CD14-positive monocyte (primary cell): ENCODE measurements at regions not wholly inside any gene's neighbourhood (a gene's known extent, or its start where the extent isn't known, plus 50 kb on each side); places are given as distances from the start of the nearest gene placed in this dataset.

Source experiments
- DNase-seq, 3 donors: peaks; one replicate each; pipeline ENCODE4 v3.0.0-alpha.2; 2011 to 2022
- H2AFZ ChIP-seq: 2 replicates; pipeline ENCODE4 v1.6.0; 2012; ENCODE audit warnings: mild to moderate bottlenecking, low read depth, low read length, inconsistent platforms; ENCODE audit not compliant: insufficient read depth, poor library complexity, severe bottlenecking
- H3K27ac ChIP-seq, 2 donors: 1 replicate in 1 of 2; 2 replicates in 1 of 2; pipeline ENCODE4 v1.5.1; 2012 to 2013; ENCODE audit warnings: low read length in 2 of 2, control low read depth in 1 of 2, inconsistent platforms in 1 of 2, low read depth in 1 of 2, mild to moderate bottlenecking in 1 of 2
- H3K27me3 ChIP-seq, 2 donors: one replicate each; pipeline versions ENCODE4 v1.6.0 to v1.6.1; 2011 to 2013; ENCODE audit warnings: low read length in 2 of 2; ENCODE audit not compliant: control insufficient read depth in 2 of 2, insufficient read depth in 2 of 2
- H3K36me3 ChIP-seq, 2 donors: replicated peaks in 1 of 2; 1 replicate in 1 of 2; 2 replicates in 1 of 2; pipeline versions ENCODE4 v1.5.1 to v1.6.1; 2012 to 2013; ENCODE audit warnings: low read length in 2 of 2, control low read depth in 1 of 2, inconsistent platforms in 1 of 2, mild to moderate bottlenecking in 1 of 2; ENCODE audit not compliant: insufficient read depth in 2 of 2, control insufficient read depth in 1 of 2
- H3K4me1 ChIP-seq, 2 donors: 1 replicate in 1 of 2; 2 replicates in 1 of 2; pipeline versions ENCODE4 v1.5.1 to v1.6.1; 2012 to 2013; ENCODE audit warnings: low read length in 2 of 2, control low read depth in 1 of 2, inconsistent platforms in 1 of 2, mild to moderate bottlenecking in 1 of 2, moderate library complexity in 1 of 2; ENCODE audit not compliant: insufficient read depth in 2 of 2, control insufficient read depth in 1 of 2
- H3K4me2 ChIP-seq: replicated peaks from 2 replicates; pipeline ENCODE3; 2012; ENCODE audit warnings: low read length, moderate library complexity, mild to moderate bottlenecking; ENCODE audit not compliant: poor library complexity, severe bottlenecking; ENCODE audit errors: extremely low read depth
- H3K4me3 ChIP-seq, 3 experiments: fragments of 200-600 bp in 1 of 3; sonication (generic) in 1 of 3; replicated peaks in 1 of 3; 1 replicate in 2 of 3; 2 replicates in 1 of 3; pipeline ENCODE4 v1.5.1; 2011 to 2013; ENCODE audit warnings: low read length in 3 of 3, mild to moderate bottlenecking in 3 of 3, control low read depth in 2 of 3, low read depth in 2 of 3, inconsistent platforms in 1 of 3, moderate library complexity in 1 of 3
- H3K79me2 ChIP-seq: 2 replicates; pipeline ENCODE4 v1.6.0; 2012; ENCODE audit warnings: mild to moderate bottlenecking, control low read depth, inconsistent platforms, low read length, moderate library complexity; ENCODE audit not compliant: insufficient read depth
- H3K9ac ChIP-seq: 2 replicates; pipeline ENCODE4 v1.6.0; 2017; ENCODE audit warnings: low read length, mild to moderate bottlenecking; ENCODE audit not compliant: insufficient read depth, poor library complexity, severe bottlenecking
- H3K9me3 ChIP-seq, 2 donors: replicated peaks in 1 of 2; 1 replicate in 1 of 2; 2 replicates in 1 of 2; pipeline versions ENCODE4 v1.5.1 to v1.6.1; 2012 to 2013; ENCODE audit warnings: low read length in 2 of 2, control low read depth in 1 of 2; ENCODE audit not compliant: control insufficient read depth in 1 of 2, insufficient read depth in 1 of 2
- H4K20me1 ChIP-seq: 2 replicates; pipeline ENCODE4 v1.6.0; 2012; ENCODE audit warnings: mild to moderate bottlenecking, low read length, control low read depth, moderate library complexity; ENCODE audit not compliant: insufficient read depth
- H3K27ac Mint-ChIP-seq, 7 donors: one replicate each; pipeline ENCODE4 v1.8.0; 2020; ENCODE audit warnings: mild to moderate bottlenecking in 7 of 7, mixed read lengths in 7 of 7, moderate library complexity in 6 of 7, inconsistent platforms in 2 of 7
- H3K27me3 Mint-ChIP-seq, 3 donors: one replicate each; pipeline ENCODE4 v1.8.0; 2021 to 2022; ENCODE audit warnings: low read depth in 3 of 3, mild to moderate bottlenecking in 3 of 3, mixed read lengths in 3 of 3, moderate library complexity in 3 of 3, inconsistent platforms in 1 of 3
- H3K36me3 Mint-ChIP-seq, 2 donors: one replicate each; pipeline ENCODE4 v1.8.0; 2020; ENCODE audit warnings: mixed read lengths in 2 of 2, inconsistent platforms in 1 of 2, mild to moderate bottlenecking in 1 of 2
- H3K4me1 Mint-ChIP-seq: one replicate; pipeline ENCODE4 v1.8.0; 2020; ENCODE audit warnings: mild to moderate bottlenecking, mixed read lengths
- H3K4me3 Mint-ChIP-seq, 2 donors: one replicate each; pipeline ENCODE4 v1.8.0; 2020; ENCODE audit warnings: mild to moderate bottlenecking in 2 of 2, mixed read lengths in 2 of 2, moderate library complexity in 1 of 2
- H3K9me3 Mint-ChIP-seq, 7 donors: one replicate each; pipeline ENCODE4 v1.8.0; 2020 to 2022; ENCODE audit warnings: mixed read lengths in 7 of 7, mild to moderate bottlenecking in 6 of 7, moderate library complexity in 6 of 7, inconsistent platforms in 2 of 7
- CTCF ChIP-seq: fragments of 200-600 bp; IDR thresholded peaks from one replicate; pipeline ENCODE4 v1.8.0; 2022; ENCODE audit warnings: antibody characterized with exemption, mild to moderate bottlenecking
- WGBS: methylation state at CpG from one replicate; pipeline ENCODE4 v1.1.5; 2013; ENCODE audit warnings: missing lambda C conversion rate; ENCODE audit not compliant: insufficient coverage; 5-methylcytosine and 5-hydroxymethylcytosine counted together
- intact Hi-C, 2 donors: fragments of 100-400 bp; cut with micrococcal nuclease; formaldehyde crosslinking; loops; one replicate each; pipeline versions ENCODE4 v1.15.0 to v1.15.1; 2023

GRCh38 chr4:23629421-23629820 lies 260.4 kb downstream of the PPARGC1A start:
- no peaks in the 10 kb centered on the region for H3K27me3 Mint-ChIP-seq

GRCh38 chr4:23614284-23614892 lies 275.5 kb downstream of the PPARGC1A start:
- Mint-ChIP-seq H3K4me1 (no peaks in the 10 kb centered on the region), H3K36me3 (no peaks in the 10 kb centered on the region), H3K4me3 (no peak overlapping the region), H3K27ac (no peak overlapping the region), H3K27me3 (no peaks in the 10 kb centered on the region), H3K9me3 (peaks cover 0 to 4% (median 0%) of the 10 kb centered on the region in 7 donors)
- no peak for DNase-seq
- Histone ChIP-seq H4K20me1 (no peaks in the 10 kb centered on the region), H3K79me2 (no peaks in the 10 kb centered on the region), H3K36me3 (no peaks in the 10 kb centered on the region), H2AFZ (no peak overlapping the region), H3K9ac (no peak overlapping the region), H3K4me2 (no peak overlapping the region), H3K4me1 (no peaks in the 10 kb centered on the region), H3K27me3 (no peaks in the 10 kb centered on the region), H3K4me3 (no peak overlapping the region), H3K9me3 (no peaks in the 10 kb centered on the region), H3K27ac (no peak overlapping the region)
- intact Hi-C loops = no loop called here
- WGBS = 67% methylated on average over 1 of the region's 6 CpGs
- no peak for TF ChIP-seq CTCF

More at GRCh38 chr4:23629421-23629820, 260.4 kb downstream of the PPARGC1A start:
- no peaks in the 10 kb centered on the region for H3K79me2 ChIP-seq
- H3K36me3 ChIP-seq = no peaks in the 10 kb centered on the region
- no peak overlapping the region for H3K27ac Mint-ChIP-seq
- H3K9me3 ChIP-seq = no peaks in the 10 kb centered on the region
- H3K27ac ChIP-seq = no peak overlapping the region
- H3K4me1 ChIP-seq = no peaks in the 10 kb centered on the region
- WGBS = no CpG with 5 or more reads among the region's 2 CpGs
- no peak overlapping the region for H3K4me3 Mint-ChIP-seq
- intact Hi-C loops = no loop called here
- no peaks in the 10 kb centered on the region for H3K36me3 Mint-ChIP-seq
- H3K27me3 ChIP-seq = no peaks in the 10 kb centered on the region
- H2AFZ ChIP-seq = no peak overlapping the region
- no peaks in the 10 kb centered on the region for H4K20me1 ChIP-seq
- no peak for DNase-seq
- H3K4me2 ChIP-seq = no peak overlapping the region
- H3K4me3 ChIP-seq = no peak overlapping the region
- TF ChIP-seq CTCF = no peak
- no peaks in the 10 kb centered on the region for H3K9me3 Mint-ChIP-seq
- no peak overlapping the region for H3K9ac ChIP-seq
- H3K4me1 Mint-ChIP-seq = no peaks in the 10 kb centered on the region
